GM18867 (cell line): ENCODE measurements at regions not wholly inside any gene's neighbourhood (a gene's known extent, or its start where the extent isn't known, plus 50 kb on each side); places are given as distances from the start of the nearest gene placed in this dataset.
A peak's percentile ranks its signal among the peaks of the same experiment; 100 is the strongest.
"Not testable (repeated sequence)": the region's sequence is repeated elsewhere in the genome, so short reads cannot be mapped to it uniquely, and the experiment has no call there.

Experiments used
- ATAC-seq: cut with Tn5 transposase; IDR thresholded peaks from one replicate; pipeline ENCODE4 v1.9.1; 2021; ENCODE audit warnings: mild to moderate bottlenecking, moderate library complexity; ENCODE audit not compliant: unreplicated experiment

- ATAC-seq, result not testable (repeated sequence)
Observed at GRCh38 chr7:142575351-142575750, 173.9 kb upstream of the PRSS1 start.

- no peak for ATAC-seq
Observed at GRCh38 chr7:142571581-142571980, 177.7 kb upstream of the PRSS1 start.

GRCh38 chr7:142569851-142570250 lies 179.4 kb upstream of the PRSS1 start:
- no peak for ATAC-seq

- no peak for ATAC-seq
Observed at GRCh38 chr7:142568435-142569097, 180.7 kb upstream of the PRSS1 start.

- no peak for ATAC-seq
Observed at GRCh38 chr7:142567201-142568075, 181.8 kb upstream of the PRSS1 start.

- no peak for ATAC-seq
Observed at GRCh38 chr7:142566271-142566670, 183.0 kb upstream of the PRSS1 start.

GRCh38 chr7:142564125-142564524 lies 185.1 kb upstream of the PRSS1 start:
- not testable (repeated sequence) for ATAC-seq

- no peak for ATAC-seq
Observed at GRCh38 chr7:142563470-142563869, 185.8 kb upstream of the PRSS1 start.

GRCh38 chr7:142562688-142563087 lies 186.6 kb upstream of the PRSS1 start:
- ATAC-seq, result no peak

GRCh38 chr7:142561396-142561795 lies 187.9 kb upstream of the PRSS1 start:
- not testable (repeated sequence) for ATAC-seq

- ATAC-seq, result not testable (repeated sequence)
Observed at GRCh38 chr7:142560770-142561169, 188.5 kb upstream of the PRSS1 start.

- ATAC-seq, result no peak
Observed at GRCh38 chr7:142560166-142560565, 189.1 kb upstream of the PRSS1 start.

- peak; percentile 89 for ATAC-seq
Observed at GRCh38 chr7:142557971-142558582, 191.2 kb upstream of the PRSS1 start.

GRCh38 chr7:142556740-142557139 lies 192.5 kb upstream of the PRSS1 start:
- no peak for ATAC-seq

GRCh38 chr7:142554560-142555532 lies 194.4 kb upstream of the PRSS1 start:
- no peak for ATAC-seq

GRCh38 chr7:142553216-142553615 lies 196.1 kb upstream of the PRSS1 start:
- ATAC-seq, result no peak

- no peak for ATAC-seq
Observed at GRCh38 chr7:142548978-142549377, 200.3 kb upstream of the PRSS1 start.

GRCh38 chr7:142546452-142546851 lies 202.8 kb upstream of the PRSS1 start:
- no peak for ATAC-seq

GRCh38 chr7:142542942-142543341 lies 206.3 kb upstream of the PRSS1 start:
- no peak for ATAC-seq

GRCh38 chr7:142542105-142542504 lies 207.2 kb upstream of the PRSS1 start:
- no peak for ATAC-seq

- ATAC-seq, result no peak
Observed at GRCh38 chr7:142540371-142540770, 208.9 kb upstream of the PRSS1 start.
